Lung (tissue), 11 donors: ENCODE measurements at regions not wholly inside any gene's neighbourhood (a gene's known extent, or its start where the extent isn't known, plus 50 kb on each side); places are given as distances from the start of the nearest gene placed in this dataset.

Source experiments
- ATAC-seq: fragments of 200-7000 bp; cut with Tn5 transposase; one replicate; pipeline ENCODE4 v1.9.1; 2020; ENCODE audit warnings: moderate number of reproducible peaks; ENCODE audit not compliant: insufficient read depth, low FRiP score
- DNase-seq, 3 donors: peaks; one replicate each; pipeline ENCODE4 v3.0.0-alpha.2; 2013 to 2017
- H3K27ac ChIP-seq, 2 donors: one replicate each; pipeline ENCODE4 v1.5.1; 2013; ENCODE audit warnings: mild to moderate bottlenecking in 2 of 2, moderate library complexity in 2 of 2, control low read depth in 1 of 2, inconsistent platforms in 1 of 2, low read depth in 1 of 2, low read length in 1 of 2
- H3K27me3 ChIP-seq, 3 donors: one replicate each; pipeline ENCODE4 v1.5.1; 2013; ENCODE audit warnings: low read length in 2 of 3; ENCODE audit not compliant: control insufficient read depth in 3 of 3, insufficient read depth in 3 of 3
- H3K36me3 ChIP-seq, 4 donors: one replicate each; pipeline ENCODE4 v1.5.1; 2013; ENCODE audit warnings: low read length in 4 of 4, mild to moderate bottlenecking in 1 of 4, moderate library complexity in 1 of 4; ENCODE audit not compliant: control insufficient read depth in 4 of 4, insufficient read depth in 4 of 4
- H3K4me1 ChIP-seq, 5 donors: one replicate each; pipeline ENCODE4 v1.5.1; 2013; ENCODE audit warnings: low read length in 5 of 5, mild to moderate bottlenecking in 2 of 5, moderate library complexity in 1 of 5; ENCODE audit not compliant: control insufficient read depth in 5 of 5, insufficient read depth in 5 of 5
- H3K4me3 ChIP-seq: one replicate; pipeline ENCODE4 v1.5.1; 2013; ENCODE audit warnings: mild to moderate bottlenecking, control low read depth, moderate library complexity
- H3K9ac ChIP-seq, 2 donors: one replicate each; pipeline ENCODE4 v1.5.1; 2013; ENCODE audit warnings: low read length in 2 of 2, control low read depth in 1 of 2; ENCODE audit not compliant: insufficient read depth in 1 of 2
- H3K9me3 ChIP-seq, 4 donors: one replicate each; pipeline ENCODE4 v1.5.1; 2013; ENCODE audit warnings: low read length in 3 of 4, mild to moderate bottlenecking in 1 of 4, moderate library complexity in 1 of 4; ENCODE audit not compliant: control insufficient read depth in 4 of 4, insufficient read depth in 3 of 4
- CTCF ChIP-seq: IDR thresholded peaks from 2 replicates; pipeline ENCODE4 v1.5.1; 2012; ENCODE audit warnings: mild to moderate bottlenecking; ENCODE audit errors: control extremely low read depth, extremely low read depth
- WGBS, 2 donors: extraction: QIAGEN DNeasy Blood & Tissue Kit; methylation state at CpG; one replicate each; pipeline ENCODE4 v1.1.7; 2013; 5-methylcytosine and 5-hydroxymethylcytosine counted together
- donor health status: control.
- donor health status: control.
- donor health status: Bipolar disorder and iron deficiency.
- donor health status: healthy.
- donor health status: DM: yes; HTN: yes; CAD: no.

GRCh38 chr6:168870982-168871381 lies 382.7 kb downstream of the THBS2 start:
- DNase-seq (no peak), ATAC-seq (no peak)
- no peak for TF ChIP-seq CTCF
- Histone ChIP-seq H3K36me3 (no peaks in the 10 kb centered on the region), H3K4me3 (no peak overlapping the region), H3K27ac (no peak overlapping the region), H3K27me3 (peaks cover under 1 to 11% (median 3%) of the 10 kb centered on the region in 3 donors), H3K9ac (no peak overlapping the region), H3K9me3 (no peaks in the 10 kb centered on the region), H3K4me1 (no peaks in the 10 kb centered on the region)
- 72 to 78% methylated on average over 13 of the region's 13 CpGs for WGBS, 2 donors

GRCh38 chr6:168867247-168868102 lies 386.2 kb downstream of the THBS2 start:
- DNase-seq (no peak), ATAC-seq (no peak)
- H3K4me1 ChIP-seq = no peaks in the 10 kb centered on the region
- H3K27me3 ChIP-seq = peaks cover 0 to 6% (median 0%) of the 10 kb centered on the region in 3 donors
- 83 to 87% methylated on average over 23 of the region's 23 CpGs for WGBS, 2 donors
- no peaks in the 10 kb centered on the region for H3K36me3 ChIP-seq
- no peak overlapping the region for H3K27ac ChIP-seq
- no peak for TF ChIP-seq CTCF
- H3K9me3 ChIP-seq = no peaks in the 10 kb centered on the region
- no peak overlapping the region for H3K9ac ChIP-seq
- H3K4me3 ChIP-seq = no peak overlapping the region

GRCh38 chr6:168866534-168866933 lies 387.1 kb downstream of the THBS2 start:
- no peaks in the 10 kb centered on the region for H3K36me3 ChIP-seq
- no peaks in the 10 kb centered on the region for H3K9me3 ChIP-seq
- TF ChIP-seq CTCF = no peak
- no peaks in the 10 kb centered on the region for H3K4me1 ChIP-seq
- DNase-seq (no peak), ATAC-seq (no peak)
- WGBS, 2 donors = 92 to 94% methylated on average over 5 of the region's 5 CpGs
- H3K4me3 ChIP-seq = no peak overlapping the region
- peaks cover 0 to 6% (median 0%) of the 10 kb centered on the region in 3 donors for H3K27me3 ChIP-seq
- H3K27ac ChIP-seq = no peak overlapping the region
- no peak overlapping the region for H3K9ac ChIP-seq
